ENCODE measurements at regions not wholly inside any gene's neighbourhood (a gene's known extent, or its start where the extent isn't known, plus 50 kb on each side); places are given as distances from the start of the nearest gene placed in this dataset.
"Not testable (repeated sequence)": the region's sequence is repeated elsewhere in the genome, so short reads cannot be mapped to it uniquely, and the experiment has no call there.

DNA sequence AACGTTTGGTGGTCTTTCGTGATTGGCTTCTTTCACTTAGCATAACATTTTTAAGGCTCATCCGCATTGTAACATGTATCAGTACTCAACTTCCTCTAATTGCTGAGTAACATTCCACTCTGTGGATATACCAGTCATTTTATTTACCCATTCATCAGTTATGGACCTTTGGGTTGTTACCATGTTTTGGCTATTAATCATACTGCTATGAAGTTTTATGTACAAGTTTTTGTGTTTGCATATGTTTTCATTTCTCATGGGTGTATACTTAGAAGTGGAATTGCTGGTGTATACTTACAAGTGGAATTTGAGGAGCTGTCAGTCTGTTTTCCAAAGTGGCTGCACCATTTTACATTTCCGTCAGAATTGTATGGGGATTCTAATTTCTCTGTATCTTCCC, 78.4 kb upstream of the CDK13 start:
- H3K79me1 ChIP-seq (ENCODE audit: insufficient read depth, low read depth, low read length, poor library complexity, severe bottlenecking), result not testable (repeated sequence)
- peak overlapping the region in 1 of 3 experiments; percentile 67; a peak in 1 of 7 replicates for H3K27ac Mint-ChIP-seq

More for the DNA sequence above, 78.4 kb upstream of the CDK13 start:
- H3K27me3 ChIP-seq (ENCODE audit: insufficient read depth, low read length); H2BK12ac ChIP-seq (ENCODE audit: insufficient read length, low read depth, low read length); H3K23me2 ChIP-seq (ENCODE audit: insufficient read length, low read depth, low read length, poor library complexity, severe bottlenecking); H2BK15ac ChIP-seq (ENCODE audit: low read depth, low read length); H3K4me2 ChIP-seq (ENCODE audit: insufficient read depth, insufficient read length, low read length); H3K27ac ChIP-seq (ENCODE audit: insufficient read length, low read depth, low read length); H3K9me3 Mint-ChIP-seq; H2BK20ac ChIP-seq (ENCODE audit: low read depth, low read length, poor library complexity, severe bottlenecking); H4K20me1 ChIP-seq (ENCODE audit: control insufficient read depth, insufficient read depth, insufficient read length); DNase-seq; H3K4ac ChIP-seq (ENCODE audit: low read depth, low read length); H4K91ac ChIP-seq (ENCODE audit: insufficient read length, low read depth, low read length); H3K4me1 Mint-ChIP-seq; H3K23ac ChIP-seq (ENCODE audit: insufficient read length, low read depth, low read length); H2BK120ac ChIP-seq (ENCODE audit: low read depth, low read length, poor library complexity, severe bottlenecking); H4K8ac ChIP-seq (replicated peaks; ENCODE audit: insufficient read length, low read depth, low read length); H2BK5ac ChIP-seq (ENCODE audit: insufficient read length, low read length); H3K9me3 ChIP-seq (ENCODE audit: control insufficient read depth, low read depth, low read length); H2AFZ ChIP-seq (ENCODE audit: low read length); H3K4me3 Mint-ChIP-seq; H2AK5ac ChIP-seq (ENCODE audit: insufficient read length, low read length); H3K27me3 Mint-ChIP-seq (ENCODE audit: low read depth); H3K79me2 ChIP-seq (ENCODE audit: insufficient read depth, low read length); H3K36me3 Mint-ChIP-seq (ENCODE audit: insufficient read depth in 1 of 3, low read depth in 3 of 3); H3K56ac ChIP-seq (ENCODE audit: insufficient read length, low read depth, low read length); H3T11ph ChIP-seq (ENCODE audit: low read length); H3K18ac ChIP-seq (ENCODE audit: insufficient read length, low read depth, low read length); H4K5ac ChIP-seq (ENCODE audit: insufficient read length, low read depth, low read length); H3K14ac ChIP-seq (ENCODE audit: insufficient read depth, low read length); H3K9ac ChIP-seq (ENCODE audit: extremely low read depth, insufficient read length, low read length); H3K4me1 ChIP-seq (ENCODE audit: insufficient read depth, low read length): not testable (repeated sequence)
- WGBS (ENCODE audit: extremely low coverage, insufficient read length, low lambda C conversion rate), result no CpG with 5 or more reads among the region's 4 CpGs
